Fibroblast of peridontal ligament (primary cell): ENCODE measurements at regions not wholly inside any gene's neighbourhood (a gene's known extent, or its start where the extent isn't known, plus 50 kb on each side); places are given as distances from the start of the nearest gene placed in this dataset.

Experiments
- DNase-seq: peaks from one replicate; pipeline ENCODE4 v3.0.0-alpha.2; 2010; ENCODE audit errors: extremely low read depth

- DNase-seq: no peak
Observed at GRCh38 chr13:106905380-106906162, 337.6 kb upstream of the ARGLU1 start.

- no peak for DNase-seq
Observed at GRCh38 chr13:106899442-106899841, 331.5 kb upstream of the ARGLU1 start.

- no peak for DNase-seq
Observed at GRCh38 chr13:106898231-106898630, 330.3 kb upstream of the ARGLU1 start.

- no peak for DNase-seq
Observed at GRCh38 chr13:106888148-106888547, 320.2 kb upstream of the ARGLU1 start.

- no peak for DNase-seq
Observed at GRCh38 chr13:106887686-106888085, 319.7 kb upstream of the ARGLU1 start.

GRCh38 chr13:106883976-106884375 lies 316.0 kb upstream of the ARGLU1 start:
- no peak for DNase-seq

GRCh38 chr13:106882246-106882645 lies 314.3 kb upstream of the ARGLU1 start:
- no peak for DNase-seq

GRCh38 chr13:106879806-106880205 lies 311.9 kb upstream of the ARGLU1 start:
- DNase-seq: no peak

- no peak for DNase-seq
Observed at GRCh38 chr13:106874323-106874722, 306.4 kb upstream of the ARGLU1 start.

- DNase-seq: no peak
Observed at GRCh38 chr13:106873810-106874209, 305.9 kb upstream of the ARGLU1 start.

GRCh38 chr13:106867249-106867648 lies 299.3 kb upstream of the ARGLU1 start:
- DNase-seq: peak; percentile 8

GRCh38 chr13:106865716-106866440 lies 297.9 kb upstream of the ARGLU1 start:
- DNase-seq: no peak

- DNase-seq: no peak
Observed at GRCh38 chr13:106859533-106859904, 291.6 kb upstream of the ARGLU1 start.

- no peak for DNase-seq
Observed at GRCh38 chr13:106858903-106859532, 291.1 kb upstream of the ARGLU1 start.

- no peak for DNase-seq
Observed at GRCh38 chr13:106852436-106852835, 284.5 kb upstream of the ARGLU1 start.

- peak; percentile 34 for DNase-seq
Observed at GRCh38 chr13:106850973-106851650, 283.2 kb upstream of the ARGLU1 start.

- no peak for DNase-seq
Observed at GRCh38 chr13:106846571-106847448, 278.9 kb upstream of the ARGLU1 start.

GRCh38 chr13:106836186-106836802 lies 268.4 kb upstream of the ARGLU1 start:
- no peak for DNase-seq

GRCh38 chr13:106835477-106835876 lies 267.5 kb upstream of the ARGLU1 start:
- no peak for DNase-seq

GRCh38 chr13:106821979-106822378 lies 254.0 kb upstream of the ARGLU1 start:
- no peak for DNase-seq
